HG02943 (cell line): ENCODE measurements at regions not wholly inside any gene's neighbourhood (a gene's known extent, or its start where the extent isn't known, plus 50 kb on each side); places are given as distances from the start of the nearest gene placed in this dataset.

Source experiments
- ATAC-seq: cut with Tn5 transposase; IDR thresholded peaks from one replicate; pipeline ENCODE4 v1.9.1; 2021; ENCODE audit warnings: mild to moderate bottlenecking, low read depth, moderate library complexity; ENCODE audit not compliant: unreplicated experiment

- no peak for ATAC-seq
Observed at GRCh38 chr20:16942756-16943155, 194.6 kb downstream of the OTOR start.

- no peak for ATAC-seq
Observed at GRCh38 chr20:16944745-16945144, 196.6 kb downstream of the OTOR start.

- no peak for ATAC-seq
Observed at GRCh38 chr20:16945619-16946018, 197.5 kb downstream of the OTOR start.

GRCh38 chr20:16946097-16946496 lies 197.9 kb downstream of the OTOR start:
- ATAC-seq, result no peak

GRCh38 chr20:16947479-16947878 lies 199.3 kb downstream of the OTOR start:
- ATAC-seq, result no peak

- no peak for ATAC-seq
Observed at GRCh38 chr20:16951876-16952275, 203.7 kb downstream of the OTOR start.

- no peak for ATAC-seq
Observed at GRCh38 chr20:16952965-16953364, 204.8 kb downstream of the OTOR start.

- ATAC-seq, result no peak
Observed at GRCh38 chr20:16953858-16954257, 205.7 kb downstream of the OTOR start.

GRCh38 chr20:16955462-16955861 lies 207.3 kb downstream of the OTOR start:
- no peak for ATAC-seq

- ATAC-seq, result no peak
Observed at GRCh38 chr20:16955971-16956370, 207.8 kb downstream of the OTOR start.

GRCh38 chr20:16965401-16965800 lies 217.2 kb downstream of the OTOR start:
- no peak for ATAC-seq

- ATAC-seq, result no peak
Observed at GRCh38 chr20:16966276-16966880, 218.2 kb downstream of the OTOR start.

GRCh38 chr20:16968099-16968498 lies 219.9 kb downstream of the OTOR start:
- no peak for ATAC-seq

- no peak for ATAC-seq
Observed at GRCh38 chr20:16970776-16971175, 222.6 kb downstream of the OTOR start.

- no peak for ATAC-seq
Observed at GRCh38 chr20:16974080-16974854, 226.1 kb downstream of the OTOR start.

- ATAC-seq, result no peak
Observed at GRCh38 chr20:16974855-16975162, 226.7 kb downstream of the OTOR start.

GRCh38 chr20:16975682-16976081 lies 227.5 kb downstream of the OTOR start:
- ATAC-seq, result no peak

GRCh38 chr20:16978497-16978896 lies 230.3 kb downstream of the OTOR start:
- no peak for ATAC-seq

GRCh38 chr20:16982091-16982726 lies 234.1 kb downstream of the OTOR start:
- ATAC-seq, result no peak

- ATAC-seq, result no peak
Observed at GRCh38 chr20:16984481-16984880, 236.3 kb downstream of the OTOR start.

- no peak for ATAC-seq
Observed at GRCh38 chr20:17003170-17003870, 223.5 kb upstream of the PCSK2 start.
